ENCODE measurements at regions not wholly inside any gene's neighbourhood (a gene's known extent, or its start where the extent isn't known, plus 50 kb on each side); places are given as distances from the start of the nearest gene placed in this dataset.

DNA sequence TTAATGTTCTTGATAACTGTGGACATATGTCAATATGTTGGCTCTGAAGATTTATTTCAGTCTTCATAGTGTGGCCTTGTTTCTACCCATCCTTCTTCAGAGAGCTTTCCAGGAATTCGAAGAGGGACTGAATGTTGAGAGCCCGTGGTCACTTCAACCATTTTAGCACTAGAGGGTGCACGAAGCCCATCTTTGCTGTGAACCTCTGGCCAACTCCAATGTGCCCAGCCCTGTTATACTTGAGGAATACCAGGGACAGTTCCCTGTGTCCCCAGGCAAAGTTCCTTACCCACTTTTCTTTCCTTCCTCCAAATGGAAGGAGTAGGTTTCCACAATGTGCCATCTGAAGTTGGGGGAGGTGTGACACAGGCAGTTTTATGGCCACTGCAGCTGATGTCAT is 603.5 kb downstream of the RPL10L start:
- no peaks in the 10 kb centered on the region for H4K20me1 ChIP-seq (replicated peaks; ENCODE audit: control insufficient read depth, insufficient read depth, low read length)
- TF ChIP-seq ZNF444 (CRISPR knock-in tag; IDR thresholded peaks at IDR 0.05), result no peak
- no peak for TF ChIP-seq ZNF431 (CRISPR knock-in tag; IDR thresholded peaks at IDR 0.05)
- no peak for TF ChIP-seq ZNF780A (CRISPR knock-in tag; IDR thresholded peaks at IDR 0.05)
- TF ChIP-seq, protein P1, sequence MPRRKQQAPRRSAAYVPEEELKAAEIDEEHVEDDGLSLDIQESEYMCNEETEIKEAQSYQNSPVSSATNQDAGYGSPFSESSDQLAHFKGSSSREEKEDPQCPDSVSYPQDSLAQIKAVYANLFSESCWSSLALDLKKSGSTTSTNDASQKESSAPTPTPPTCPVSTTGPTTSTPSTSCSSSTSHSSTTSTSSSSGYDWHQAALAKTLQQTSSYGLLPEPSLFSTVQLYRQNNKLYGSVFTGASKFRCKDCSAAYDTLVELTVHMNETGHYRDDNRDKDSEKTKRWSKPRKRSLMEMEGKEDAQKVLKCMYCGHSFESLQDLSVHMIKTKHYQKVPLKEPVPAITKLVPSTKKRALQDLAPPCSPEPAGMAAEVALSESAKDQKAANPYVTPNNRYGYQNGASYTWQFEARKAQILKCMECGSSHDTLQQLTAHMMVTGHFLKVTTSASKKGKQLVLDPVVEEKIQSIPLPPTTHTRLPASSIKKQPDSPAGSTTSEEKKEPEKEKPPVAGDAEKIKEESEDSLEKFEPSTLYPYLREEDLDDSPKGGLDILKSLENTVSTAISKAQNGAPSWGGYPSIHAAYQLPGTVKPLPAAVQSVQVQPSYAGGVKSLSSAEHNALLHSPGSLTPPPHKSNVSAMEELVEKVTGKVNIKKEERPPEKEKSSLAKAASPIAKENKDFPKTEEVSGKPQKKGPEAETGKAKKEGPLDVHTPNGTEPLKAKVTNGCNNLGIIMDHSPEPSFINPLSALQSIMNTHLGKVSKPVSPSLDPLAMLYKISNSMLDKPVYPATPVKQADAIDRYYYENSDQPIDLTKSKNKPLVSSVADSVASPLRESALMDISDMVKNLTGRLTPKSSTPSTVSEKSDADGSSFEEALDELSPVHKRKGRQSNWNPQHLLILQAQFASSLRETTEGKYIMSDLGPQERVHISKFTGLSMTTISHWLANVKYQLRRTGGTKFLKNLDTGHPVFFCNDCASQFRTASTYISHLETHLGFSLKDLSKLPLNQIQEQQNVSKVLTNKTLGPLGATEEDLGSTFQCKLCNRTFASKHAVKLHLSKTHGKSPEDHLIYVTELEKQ (CRISPR knock-in tag; IDR thresholded peaks at IDR 0.05), result no peak
- no peak for TF ChIP-seq RBM22 (IDR thresholded peaks at IDR 0.05; ENCODE audit: low read depth, low read length, poor library complexity, severe bottlenecking)
- no peak for TF ChIP-seq NR3C1 (CRISPR knock-in tag; IDR thresholded peaks at IDR 0.05)
- TF ChIP-seq TRIM28 (IDR thresholded peaks at IDR 0.05), result no peak
- no peak for TF ChIP-seq ZBTB9 (CRISPR knock-in tag; IDR thresholded peaks at IDR 0.05)
- TF ChIP-seq GATAD2A (IDR thresholded peaks at IDR 0.05), result no peak
- TF ChIP-seq PHB2 (IDR thresholded peaks at IDR 0.05; ENCODE audit: low read depth), result no peak
- no peak for TF ChIP-seq EGR1 (conservative IDR thresholded peaks at IDR 0.05)
- no peak for TF ChIP-seq JUND (IDR thresholded peaks at IDR 0.05; ENCODE audit: borderline replicate concordance, low read depth, low read length)
- no peak for TF ChIP-seq JUND (tag; IDR thresholded peaks at IDR 0.05; ENCODE audit: borderline replicate concordance, low read depth, low read length)
- TF ChIP-seq, protein P2, sequence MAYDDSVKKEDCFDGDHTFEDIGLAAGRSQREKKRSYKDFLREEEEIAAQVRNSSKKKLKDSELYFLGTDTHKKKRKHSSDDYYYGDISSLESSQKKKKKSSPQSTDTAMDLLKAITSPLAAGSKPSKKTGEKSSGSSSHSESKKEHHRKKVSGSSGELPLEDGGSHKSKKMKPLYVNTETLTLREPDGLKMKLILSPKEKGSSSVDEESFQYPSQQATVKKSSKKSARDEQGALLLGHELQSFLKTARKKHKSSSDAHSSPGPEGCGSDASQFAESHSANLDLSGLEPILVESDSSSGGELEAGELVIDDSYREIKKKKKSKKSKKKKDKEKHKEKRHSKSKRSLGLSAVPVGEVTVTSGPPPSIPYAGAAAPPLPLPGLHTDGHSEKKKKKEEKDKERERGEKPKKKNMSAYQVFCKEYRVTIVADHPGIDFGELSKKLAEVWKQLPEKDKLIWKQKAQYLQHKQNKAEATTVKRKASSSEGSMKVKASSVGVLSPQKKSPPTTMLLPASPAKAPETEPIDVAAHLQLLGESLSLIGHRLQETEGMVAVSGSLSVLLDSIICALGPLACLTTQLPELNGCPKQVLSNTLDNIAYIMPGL (CRISPR knock-in tag; IDR thresholded peaks at IDR 0.05), result no peak
- no peak for TF ChIP-seq CEBPB (tag; IDR thresholded peaks at IDR 0.05)

More for the DNA sequence above, 603.5 kb downstream of the RPL10L start:
- Histone ChIP-seq H3K4me2 (ENCODE audit: insufficient read depth, low read length) (no peak overlapping the region), H3K36me3 (ENCODE audit: control insufficient read depth, insufficient read depth, low read length) (no peaks in the 10 kb centered on the region), H3K4me1 (replicated peaks in 1 of 2; ENCODE audit: control insufficient read depth in 2 of 2, insufficient read depth in 2 of 2, low read length in 2 of 2) (no peaks in the 10 kb centered on the region), H3K9me3 (replicated peaks; ENCODE audit: control insufficient read depth, insufficient read depth, low read depth, low read length) (peaks cover 2% of the 10 kb centered on the region; the same call in 1 of the 2 replicates), H2AFZ (ENCODE audit: low read depth, low read length) (no peak overlapping the region), H3K27me3 (ENCODE audit: control insufficient read depth in 2 of 2, insufficient read depth in 2 of 2, low read length in 2 of 2) (no peaks in the 10 kb centered on the region), H3K9ac (ENCODE audit: insufficient read depth in 1 of 2, low read depth in 2 of 2, low read length in 2 of 2) (no peak overlapping the region), H3K4me3 (no peak overlapping the region), H3K79me2 (ENCODE audit: control insufficient read depth, insufficient read depth, low read length) (no peaks in the 10 kb centered on the region), H3K27ac (ENCODE audit: extremely low read depth, low read depth, low read length) (no peak overlapping the region), H3K9me1 (ENCODE audit: control insufficient read depth, insufficient read depth, low read length) (no peaks in the 10 kb centered on the region)
- CTCF ChIA-PET (ENCODE audit: low intra/inter-chr PET ratio), result no interaction called here
- POLR2A ChIA-PET, result no interaction called here
- peak in 1 of 4 experiments; percentile 1 for DNase-seq (ENCODE audit: extremely low read depth in 1 of 4, low spot score in 3 of 4)
- ATAC-seq, result no peak
- BruUV-seq (replicated peaks), result no TSS peak
- FAIRE-seq, result no peak
- in situ Hi-C loops (cut with MboI), result no loop called here
- 7% methylated on average over 3 of the region's 3 CpGs for WGBS (ENCODE audit: insufficient coverage, low coverage, missing lambda C conversion rate)
- intact Hi-C loops (cut with micrococcal nuclease), result no loop called here
